ENCODE measurements at regions not wholly inside any gene's neighbourhood (a gene's known extent, or its start where the extent isn't known, plus 50 kb on each side); places are given as distances from the start of the nearest gene placed in this dataset.

GRCh38 chr10:34001831-34002230 is 667.4 kb upstream of the NRP1 start:
- TF ChIP-seq, protein P1, sequence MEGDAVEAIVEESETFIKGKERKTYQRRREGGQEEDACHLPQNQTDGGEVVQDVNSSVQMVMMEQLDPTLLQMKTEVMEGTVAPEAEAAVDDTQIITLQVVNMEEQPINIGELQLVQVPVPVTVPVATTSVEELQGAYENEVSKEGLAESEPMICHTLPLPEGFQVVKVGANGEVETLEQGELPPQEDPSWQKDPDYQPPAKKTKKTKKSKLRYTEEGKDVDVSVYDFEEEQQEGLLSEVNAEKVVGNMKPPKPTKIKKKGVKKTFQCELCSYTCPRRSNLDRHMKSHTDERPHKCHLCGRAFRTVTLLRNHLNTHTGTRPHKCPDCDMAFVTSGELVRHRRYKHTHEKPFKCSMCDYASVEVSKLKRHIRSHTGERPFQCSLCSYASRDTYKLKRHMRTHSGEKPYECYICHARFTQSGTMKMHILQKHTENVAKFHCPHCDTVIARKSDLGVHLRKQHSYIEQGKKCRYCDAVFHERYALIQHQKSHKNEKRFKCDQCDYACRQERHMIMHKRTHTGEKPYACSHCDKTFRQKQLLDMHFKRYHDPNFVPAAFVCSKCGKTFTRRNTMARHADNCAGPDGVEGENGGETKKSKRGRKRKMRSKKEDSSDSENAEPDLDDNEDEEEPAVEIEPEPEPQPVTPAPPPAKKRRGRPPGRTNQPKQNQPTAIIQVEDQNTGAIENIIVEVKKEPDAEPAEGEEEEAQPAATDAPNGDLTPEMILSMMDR (IDR thresholded peaks at IDR 0.05), result no peak
- no peak for TF ChIP-seq POLR2AphosphoS5 (IDR thresholded peaks at IDR 0.05; ENCODE audit: insufficient read depth in 1 of 2, low read depth in 1 of 2)
